HepG2 (cell line): ENCODE measurements at regions not wholly inside any gene's neighbourhood (a gene's known extent, or its start where the extent isn't known, plus 50 kb on each side); places are given as distances from the start of the nearest gene placed in this dataset.

ENCODE experiments used
- ATAC-seq: fragments of 200-7000 bp; cut with Tn5 transposase; 3 replicates; pipeline ENCODE4 v1.9.1; 2020; ENCODE audit warnings: mild to moderate bottlenecking, moderate library complexity
- BruUV-seq: library from RNA; stranded (reverse); fragments of 400-500 nt; replicated peaks from 2 replicates; lab custom pipeline; 2021; lab: Mats Ljungman, UMichigan
- CTCF ChIA-PET: fragments of 300-600 bp; formaldehyde crosslinking; extraction: SDS; loops from one replicate; lab custom pipeline; 2021; ENCODE audit warnings: low total read pairs, inconsistent platforms, low intra/inter-chr PET ratio; lab: Yijun Ruan, JAX
- POLR2A ChIA-PET: fragments of 350-600 bp; sonication (Branson Sonifier 250); formaldehyde crosslinking; loops from one replicate; lab custom pipeline; 2020; ENCODE audit warnings: antibody characterized with exemption, inconsistent platforms; lab: Yijun Ruan, JAX
- DNase-seq: peaks from one replicate; pipeline ENCODE4 v3.0.0-alpha.2; 2015; ENCODE audit warnings: low spot score
- FAIRE-seq: peaks from 3 replicates; lab custom pipeline; 2011; peaks lifted over from hg19 to GRCh38; lab: Jason Lieb, UNC
- H2AFZ ChIP-seq: one replicate; pipeline ENCODE4 v1.6.1; 2011; ENCODE audit warnings: low read length, inconsistent platforms
- H3K27ac ChIP-seq: fragments of 300-600 bp; 3 replicates; pipeline ENCODE4 v1.8.0; 2011; ENCODE audit warnings: mixed run types, mild to moderate bottlenecking, mixed read lengths, low read length, inconsistent platforms; ENCODE audit not compliant: insufficient read depth; ENCODE audit errors: extremely low read length
- H3K27me3 ChIP-seq, 2 experiments: fragments of 200-600 bp in 1 of 2; 2 replicates in 1 of 2; 3 replicates in 1 of 2; pipeline versions ENCODE4 v1.6.0 to v1.8.0; 2011; ENCODE audit warnings: low read length in 2 of 2, mild to moderate bottlenecking in 2 of 2, moderate library complexity in 2 of 2, inconsistent platforms in 1 of 2; ENCODE audit not compliant: insufficient read depth in 2 of 2, control insufficient read depth in 1 of 2
- H3K36me3 ChIP-seq, 2 experiments: fragments of 200-600 bp in 1 of 2; replicated peaks in 1 of 2; 2 replicates in 1 of 2; 3 replicates in 1 of 2; pipeline versions ENCODE4 v1.5.1 to v1.8.0; 2011; ENCODE audit warnings: low read length in 2 of 2, inconsistent platforms in 1 of 2; ENCODE audit not compliant: insufficient read depth in 2 of 2, control insufficient read depth in 1 of 2
- H3K4me1 ChIP-seq: 2 replicates; pipeline ENCODE4 v1.5.1; 2012; ENCODE audit warnings: low read length, inconsistent platforms; ENCODE audit not compliant: insufficient read depth
- H3K4me2 ChIP-seq: 2 replicates; pipeline ENCODE4 v1.6.0; 2011; ENCODE audit warnings: low read depth, low read length, inconsistent platforms
- H3K4me3 ChIP-seq, 3 experiments: fragments of 200-600 bp in 1 of 3; sonication (generic), shearing (Covaris generic) in 1 of 3; replicated peaks in 1 of 3; 2 replicates each; pipeline ENCODE4 v1.5.1; 2011 to 2016; ENCODE audit warnings: low read length in 3 of 3, inconsistent platforms in 2 of 3, low read depth in 2 of 3, mild to moderate bottlenecking in 2 of 3, control low read depth in 1 of 3, mixed read lengths in 1 of 3; ENCODE audit not compliant: insufficient read depth in 1 of 3
- H3K79me2 ChIP-seq: one replicate; pipeline ENCODE4 v1.6.1; 2011; ENCODE audit warnings: low read length, inconsistent platforms; ENCODE audit not compliant: insufficient read depth
- H3K9ac ChIP-seq: 2 replicates; pipeline ENCODE4 v1.6.0; 2011; ENCODE audit warnings: mild to moderate bottlenecking, low read depth, low read length, inconsistent platforms; ENCODE audit not compliant: insufficient read depth
- H3K9me3 ChIP-seq: 2 replicates; pipeline ENCODE4 v1.5.1; 2012; ENCODE audit warnings: mild to moderate bottlenecking, low read length
- H4K20me1 ChIP-seq: 2 replicates; pipeline ENCODE4 v1.6.0; 2011; ENCODE audit warnings: inconsistent platforms, mild to moderate bottlenecking, low read length, moderate library complexity; ENCODE audit not compliant: insufficient read depth
- ATF5 ChIP-seq: sonication (generic); formaldehyde crosslinking; IDR thresholded peaks from 2 replicates; pipeline ENCODE4 v1.4.0; 2020; ENCODE audit warnings: mild to moderate bottlenecking, low read depth, missing genetic modification reagents
- BHLHE40 ChIP-seq: IDR thresholded peaks from 2 replicates; pipeline ENCODE4 v1.6.1; 2011; ENCODE audit warnings: low read length, improper control_type of control experiment
- HINFP ChIP-seq: sonication (generic); formaldehyde crosslinking; IDR thresholded peaks from 2 replicates; pipeline ENCODE4 v1.4.0; 2020; ENCODE audit warnings: low read depth, mild to moderate bottlenecking, missing genetic modification reagents
- JUND ChIP-seq: sonication (generic); formaldehyde crosslinking; IDR thresholded peaks from 2 replicates; pipeline ENCODE4 v1.8.0; 2022; ENCODE audit warnings: mild to moderate bottlenecking, missing genetic modification reagents
- MZF1 ChIP-seq: sonication (generic); formaldehyde crosslinking; IDR thresholded peaks from 2 replicates; pipeline ENCODE4 v1.8.1; 2023; ENCODE audit warnings: mild to moderate bottlenecking, missing genetic modification reagents, borderline replicate concordance
- REPIN1 ChIP-seq: sonication (generic); formaldehyde crosslinking; IDR thresholded peaks from 2 replicates; pipeline ENCODE4 v1.8.0; 2022; ENCODE audit warnings: missing genetic modification reagents, low read depth, mild to moderate bottlenecking, borderline replicate concordance
- REXO4 ChIP-seq: sonication (generic); formaldehyde crosslinking; IDR thresholded peaks from 2 replicates; pipeline ENCODE4 v1.8.0; 2022; ENCODE audit warnings: missing genetic modification reagents, mild to moderate bottlenecking, borderline replicate concordance
- TAF1 ChIP-seq: sonication (generic); formaldehyde crosslinking; IDR thresholded peaks from 2 replicates; pipeline ENCODE4 v1.4.0; 2020; ENCODE audit warnings: missing genetic modification reagents
- ZNF569 ChIP-seq: sonication (generic); formaldehyde crosslinking; IDR thresholded peaks from 2 replicates; pipeline ENCODE4 v1.5.0; 2020; ENCODE audit warnings: mild to moderate bottlenecking, missing genetic modification reagents, moderate library complexity, borderline replicate concordance
- ZNF766 ChIP-seq: sonication (generic); formaldehyde crosslinking; IDR thresholded peaks from 2 replicates; pipeline ENCODE4 v1.5.0; 2020; ENCODE audit warnings: missing genetic modification reagents, borderline replicate concordance
- ZSCAN5A ChIP-seq: sonication (generic); formaldehyde crosslinking; IDR thresholded peaks from 2 replicates; pipeline ENCODE4 v1.8.0; 2022; ENCODE audit warnings: mild to moderate bottlenecking, missing genetic modification reagents, borderline replicate concordance
- WGBS: methylation state at CpG from one replicate; pipeline ENCODE4 v1.1.6; 2017; ENCODE audit warnings: low lambda C conversion rate; 5-methylcytosine and 5-hydroxymethylcytosine counted together
- in situ Hi-C: cut with HindIII; loops from 2 replicates; pipeline ENCODE4 v1.10.0; 2017; ENCODE audit warnings: low pct_unique_long_range_greater_than_20kb; ENCODE audit not compliant: extremely low pct_ligation_motif_present
- intact Hi-C: fragments of 100-400 bp; cut with micrococcal nuclease; formaldehyde crosslinking; loops from one replicate; pipeline ENCODE4 v1.10.0; 2022; ENCODE audit not compliant: unreplicated experiment

GRCh38 chr9:126097679-126098078 is 228.9 kb upstream of the MVB12B start:
- in situ Hi-C loops (no loop called here), intact Hi-C loops (no loop called here)
- no peaks in the 10 kb centered on the region for H4K20me1 ChIP-seq
- H3K27ac ChIP-seq: no peak overlapping the region
- peaks cover 1 to 4% of the 10 kb centered on the region in 2 experiments; a peak in 1 of 5 replicates for H3K27me3 ChIP-seq
- H3K79me2 ChIP-seq: no peaks in the 10 kb centered on the region
- H3K4me2 ChIP-seq: no peak overlapping the region
- DNase-seq (no peak), ATAC-seq (no peak), FAIRE-seq (no peak)
- BruUV-seq: no TSS peak
- H3K4me1 ChIP-seq: no peaks in the 10 kb centered on the region
- ChIA-PET POLR2A (no interaction called here), CTCF (no interaction called here)
- no peak overlapping the region for H3K4me3 ChIP-seq
- H3K36me3 ChIP-seq: no peaks in the 10 kb centered on the region
- TF ChIP-seq ZSCAN5A: no peak
- TF ChIP-seq ATF5 (CRISPR knock-in tag): no peak
- no peak for TF ChIP-seq JUND (CRISPR knock-in tag)
- TF ChIP-seq ZNF766: no peak
- TF ChIP-seq MZF1 (CRISPR knock-in tag): no peak
- no peak for TF ChIP-seq TAF1
- TF ChIP-seq ZNF569 (CRISPR knock-in tag): no peak
- no peak for TF ChIP-seq HINFP (CRISPR knock-in tag)
- TF ChIP-seq REXO4 (CRISPR knock-in tag): no peak
- no peak for TF ChIP-seq REPIN1 (CRISPR knock-in tag)
- no peak for TF ChIP-seq BHLHE40
- H3K9ac ChIP-seq: no peak overlapping the region
- WGBS: 33% methylated on average over 5 of the region's 6 CpGs
- no peaks in the 10 kb centered on the region for H3K9me3 ChIP-seq
- no peak overlapping the region for H2AFZ ChIP-seq
